Jurkat, Clone E6-1 (cell line): ENCODE measurements at regions not wholly inside any gene's neighbourhood (a gene's known extent, or its start where the extent isn't known, plus 50 kb on each side); places are given as distances from the start of the nearest gene placed in this dataset.

Source experiments
- DNase-seq: peaks from one replicate; pipeline ENCODE4 v3.0.0-alpha.2; 2011; ENCODE audit warnings: low read depth, low spot score
- H3K4me3 ChIP-seq: 2 replicates; pipeline ENCODE4 v1.5.1; 2011; ENCODE audit warnings: mild to moderate bottlenecking, low read length, control low read depth, moderate library complexity

GRCh38 chr3:168266335-168266734 is 170.6 kb upstream of the GOLIM4 start:
- no peak overlapping the region for H3K4me3 ChIP-seq
- DNase-seq = no peak

GRCh38 chr3:168262887-168263286 is 167.2 kb upstream of the GOLIM4 start:
- no peak overlapping the region for H3K4me3 ChIP-seq

GRCh38 chr3:168260859-168261258 is 165.1 kb upstream of the GOLIM4 start:
- no peak for DNase-seq
- no peak overlapping the region for H3K4me3 ChIP-seq

More at GRCh38 chr3:168262887-168263286, 167.2 kb upstream of the GOLIM4 start:
- no peak for DNase-seq

GRCh38 chr3:168251371-168251770 is 155.6 kb upstream of the GOLIM4 start:
- no peak overlapping the region for H3K4me3 ChIP-seq
- DNase-seq = no peak

- no peak for DNase-seq
- no peak overlapping the region for H3K4me3 ChIP-seq
Measured at GRCh38 chr3:168250415-168250861, 154.7 kb upstream of the GOLIM4 start.

GRCh38 chr3:168249550-168250414 is 154.1 kb upstream of the GOLIM4 start:
- no peak overlapping the region for H3K4me3 ChIP-seq
- DNase-seq = no peak

GRCh38 chr3:168249205-168249549 is 153.5 kb upstream of the GOLIM4 start:
- no peak overlapping the region for H3K4me3 ChIP-seq
- DNase-seq = no peak

GRCh38 chr3:168248383-168249204 is 152.9 kb upstream of the GOLIM4 start:
- H3K4me3 ChIP-seq = no peak overlapping the region

GRCh38 chr3:168241156-168241555 is 145.4 kb upstream of the GOLIM4 start:
- DNase-seq = no peak
- no peak overlapping the region for H3K4me3 ChIP-seq

More at GRCh38 chr3:168248383-168249204, 152.9 kb upstream of the GOLIM4 start:
- no peak for DNase-seq

- no peak for DNase-seq
- no peak overlapping the region for H3K4me3 ChIP-seq
Measured at GRCh38 chr3:168239287-168239686, 143.6 kb upstream of the GOLIM4 start.

- no peak overlapping the region for H3K4me3 ChIP-seq
- DNase-seq = no peak
Measured at GRCh38 chr3:168233001-168233400, 137.3 kb upstream of the GOLIM4 start.

GRCh38 chr3:168223085-168223484 is 127.4 kb upstream of the GOLIM4 start:
- DNase-seq = no peak
- H3K4me3 ChIP-seq = no peak overlapping the region

GRCh38 chr3:168220556-168220955 is 124.8 kb upstream of the GOLIM4 start:
- no peak overlapping the region for H3K4me3 ChIP-seq
- no peak for DNase-seq

GRCh38 chr3:168219530-168219929 is 123.8 kb upstream of the GOLIM4 start:
- H3K4me3 ChIP-seq = no peak overlapping the region
- no peak for DNase-seq

GRCh38 chr3:168218600-168218999 is 122.9 kb upstream of the GOLIM4 start:
- no peak overlapping the region for H3K4me3 ChIP-seq
- DNase-seq = no peak

- no peak for DNase-seq
- no peak overlapping the region for H3K4me3 ChIP-seq
Measured at GRCh38 chr3:168216851-168217250, 121.1 kb upstream of the GOLIM4 start.

- DNase-seq = no peak
- H3K4me3 ChIP-seq = no peak overlapping the region
Measured at GRCh38 chr3:168213920-168214319, 118.2 kb upstream of the GOLIM4 start.

GRCh38 chr3:168212664-168213285 is 117.1 kb upstream of the GOLIM4 start:
- no peak for DNase-seq
- H3K4me3 ChIP-seq = no peak overlapping the region

GRCh38 chr3:168205451-168205850 is 109.7 kb upstream of the GOLIM4 start:
- H3K4me3 ChIP-seq = no peak overlapping the region
- DNase-seq = no peak

GRCh38 chr3:168197162-168197561 is 101.4 kb upstream of the GOLIM4 start:
- DNase-seq = no peak
- no peak overlapping the region for H3K4me3 ChIP-seq
